ENCODE measurements at regions not wholly inside any gene's neighbourhood (a gene's known extent, or its start where the extent isn't known, plus 50 kb on each side); places are given as distances from the start of the nearest gene placed in this dataset.

DNA sequence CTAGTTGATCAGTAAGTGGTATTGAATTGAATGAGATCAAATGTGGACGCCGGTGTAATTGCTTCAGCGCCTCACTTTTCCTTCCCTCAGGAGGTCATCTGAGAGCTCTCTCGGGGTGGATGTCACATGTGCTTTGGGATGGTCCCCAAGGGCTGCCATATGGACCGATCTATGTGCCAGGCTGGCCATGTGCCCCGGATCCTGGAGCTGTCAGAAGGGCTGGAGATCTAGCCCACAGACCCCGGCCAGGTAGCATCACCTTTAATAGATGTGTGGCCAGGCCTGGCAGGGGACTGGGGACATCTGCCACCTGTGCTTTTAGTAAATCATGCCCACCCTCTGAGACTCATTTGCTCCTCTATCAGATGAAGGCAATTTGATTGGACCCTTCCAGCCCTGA is 95.3 kb upstream of the CRHR1 start:
- no peak for TF ChIP-seq CTCF (IDR thresholded peaks at IDR 0.05; ENCODE audit: extremely low read depth, low read depth, low read length)
- Histone ChIP-seq H3K9me3 (ENCODE audit: low read depth, low read length) (no peaks in the 10 kb centered on the region), H4K20me1 (ENCODE audit: insufficient read depth, low read length) (no peaks in the 10 kb centered on the region), H3K27me3 (ENCODE audit: insufficient read depth, low read length) (peaks cover 46% of the 10 kb centered on the region), H3K4me3 (ENCODE audit: insufficient read depth, low read length) (no peak overlapping the region), H3K4me2 (ENCODE audit: insufficient read depth, low read length) (no peak overlapping the region), H3K36me3 (ENCODE audit: insufficient read depth, low read length) (no peaks in the 10 kb centered on the region), H3K4me1 (ENCODE audit: insufficient read depth, low read length) (no peaks in the 10 kb centered on the region), H2AFZ (ENCODE audit: low read length) (no peak overlapping the region), H3K79me2 (ENCODE audit: insufficient read depth, low read length) (no peaks in the 10 kb centered on the region), H3K27ac (ENCODE audit: low read depth, low read length) (no peak overlapping the region)
- DNase-seq (ENCODE audit: insufficient read length, low spot score, missing footprints): no peak

- no peak for TF ChIP-seq CTCF (IDR thresholded peaks at IDR 0.05; ENCODE audit: extremely low read depth, low read depth, low read length)
- H3K4me1 ChIP-seq (ENCODE audit: insufficient read depth, low read length): no peaks in the 10 kb centered on the region
- no peak overlapping the region for H3K4me3 ChIP-seq (ENCODE audit: insufficient read depth, low read length)
- H4K20me1 ChIP-seq (ENCODE audit: insufficient read depth, low read length): no peaks in the 10 kb centered on the region
- H2AFZ ChIP-seq (ENCODE audit: low read length): no peak overlapping the region
- no peak overlapping the region for H3K27ac ChIP-seq (ENCODE audit: low read depth, low read length)
- H3K9me3 ChIP-seq (ENCODE audit: low read depth, low read length): no peaks in the 10 kb centered on the region
- H3K79me2 ChIP-seq (ENCODE audit: insufficient read depth, low read length): no peaks in the 10 kb centered on the region
- no peak overlapping the region for H3K4me2 ChIP-seq (ENCODE audit: insufficient read depth, low read length)
- H3K27me3 ChIP-seq (ENCODE audit: insufficient read depth, low read length): peaks cover 47% of the 10 kb centered on the region
- no peak for DNase-seq (ENCODE audit: insufficient read length, low spot score, missing footprints)
- no peaks in the 10 kb centered on the region for H3K36me3 ChIP-seq (ENCODE audit: insufficient read depth, low read length)
Observed at GRCh38 chr17:45689451-45689850, 94.7 kb upstream of the CRHR1 start.

DNA sequence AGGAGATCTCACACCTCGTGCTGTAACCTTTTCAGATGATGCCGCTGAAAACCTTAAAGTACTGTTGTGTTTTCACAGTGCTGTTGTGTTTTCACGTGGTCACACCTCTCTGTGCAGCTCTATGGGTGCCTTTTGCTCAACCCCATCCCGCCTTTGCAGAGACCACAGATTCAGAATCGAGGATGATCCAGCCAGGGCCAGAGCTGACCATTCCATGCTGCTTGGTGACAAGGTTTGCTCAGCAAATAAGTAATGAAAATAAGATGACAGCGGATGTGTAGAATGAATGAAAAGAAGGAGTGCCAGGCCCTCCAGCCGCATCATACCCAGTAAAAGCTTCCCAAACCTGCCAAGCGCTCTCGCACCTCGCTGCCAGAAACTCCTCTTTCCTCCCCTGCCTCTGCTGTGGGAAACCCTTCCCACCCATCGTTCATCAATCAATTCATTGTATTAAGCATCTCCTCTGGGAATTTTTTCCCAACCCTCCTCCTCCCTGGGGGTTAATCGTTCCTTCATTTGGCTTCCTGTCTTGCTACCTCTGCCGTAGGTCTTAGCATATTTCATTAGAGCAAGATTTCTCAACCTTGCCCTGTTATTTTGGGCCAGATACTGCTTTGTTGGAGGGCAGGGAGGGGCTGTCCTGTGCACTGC is 93.4 kb upstream of the CRHR1 start:
- no peak for DNase-seq (ENCODE audit: insufficient read length, low spot score, missing footprints)
- H3K36me3 ChIP-seq (ENCODE audit: insufficient read depth, low read length): no peaks in the 10 kb centered on the region
- no peak overlapping the region for H3K27ac ChIP-seq (ENCODE audit: low read depth, low read length)
- H2AFZ ChIP-seq (ENCODE audit: low read length): no peak overlapping the region
- no peak for TF ChIP-seq CTCF (IDR thresholded peaks at IDR 0.05; ENCODE audit: extremely low read depth, low read depth, low read length)
- H3K9me3 ChIP-seq (ENCODE audit: low read depth, low read length): no peaks in the 10 kb centered on the region
- peaks cover 47% of the 10 kb centered on the region for H3K27me3 ChIP-seq (ENCODE audit: insufficient read depth, low read length)
- no peak overlapping the region for H3K4me3 ChIP-seq (ENCODE audit: insufficient read depth, low read length)
- H4K20me1 ChIP-seq (ENCODE audit: insufficient read depth, low read length): no peaks in the 10 kb centered on the region
- H3K79me2 ChIP-seq (ENCODE audit: insufficient read depth, low read length): no peaks in the 10 kb centered on the region
- H3K4me1 ChIP-seq (ENCODE audit: insufficient read depth, low read length): no peaks in the 10 kb centered on the region
- no peak overlapping the region for H3K4me2 ChIP-seq (ENCODE audit: insufficient read depth, low read length)

- H3K4me2 ChIP-seq (ENCODE audit: insufficient read depth, low read length): no peak overlapping the region
- no peak overlapping the region for H2AFZ ChIP-seq (ENCODE audit: low read length)
- peaks cover 47% of the 10 kb centered on the region for H3K27me3 ChIP-seq (ENCODE audit: insufficient read depth, low read length)
- no peaks in the 10 kb centered on the region for H4K20me1 ChIP-seq (ENCODE audit: insufficient read depth, low read length)
- H3K79me2 ChIP-seq (ENCODE audit: insufficient read depth, low read length): no peaks in the 10 kb centered on the region
- no peak overlapping the region for H3K27ac ChIP-seq (ENCODE audit: low read depth, low read length)
- no peaks in the 10 kb centered on the region for H3K36me3 ChIP-seq (ENCODE audit: insufficient read depth, low read length)
- no peaks in the 10 kb centered on the region for H3K4me1 ChIP-seq (ENCODE audit: insufficient read depth, low read length)
- DNase-seq (ENCODE audit: insufficient read length, low spot score, missing footprints): no peak
- TF ChIP-seq CTCF (IDR thresholded peaks at IDR 0.05; ENCODE audit: extremely low read depth, low read depth, low read length): no peak
- no peaks in the 10 kb centered on the region for H3K9me3 ChIP-seq (ENCODE audit: low read depth, low read length)
- H3K4me3 ChIP-seq (ENCODE audit: insufficient read depth, low read length): no peak overlapping the region
Observed at GRCh38 chr17:45692661-45693060, 91.5 kb upstream of the CRHR1 start.
